ENCODE measurements at regions not wholly inside any gene's neighbourhood (a gene's known extent, or its start where the extent isn't known, plus 50 kb on each side); places are given as distances from the start of the nearest gene placed in this dataset.

DNA sequence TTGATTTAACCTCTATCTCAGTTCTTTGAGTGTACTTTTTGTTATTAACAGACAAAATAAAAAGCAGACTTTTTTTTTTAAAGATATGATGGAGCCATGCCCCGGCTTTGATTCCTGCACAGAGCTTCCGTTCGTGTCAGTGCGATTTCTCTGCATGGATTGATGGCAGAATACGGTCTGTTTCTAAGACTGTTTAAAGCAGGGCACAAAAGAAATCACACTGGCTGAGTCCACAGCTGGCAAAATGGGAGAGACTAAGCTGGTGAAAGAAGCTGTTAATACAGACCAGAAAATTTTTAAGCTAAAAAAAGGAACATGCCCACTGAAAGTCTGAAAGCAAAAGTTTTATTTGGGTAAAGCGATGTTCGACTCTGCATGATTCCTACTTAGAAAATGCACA is 501.4 kb upstream of the WWC1 start:
- H3K27me3 ChIP-seq (replicated peaks in 1 of 7) = no peaks in the 10 kb centered on the region
- intact Hi-C loops (cut with DNase I; ENCODE audit: low total_unique reads) = no loop called here
- H3K9me3 ChIP-seq = no peaks in the 10 kb centered on the region
- peaks cover 0 to under 1% (median 0%) of the 10 kb centered on the region in 6 donors for H3K4me1 ChIP-seq
- no peak overlapping the region for H3K4me3 ChIP-seq
- no peak for DNase-seq
- H3K27ac ChIP-seq = no peak overlapping the region
- TF ChIP-seq POLR2AphosphoS5 (IDR thresholded peaks at IDR 0.05) = no peak
- TF ChIP-seq, protein P1, sequence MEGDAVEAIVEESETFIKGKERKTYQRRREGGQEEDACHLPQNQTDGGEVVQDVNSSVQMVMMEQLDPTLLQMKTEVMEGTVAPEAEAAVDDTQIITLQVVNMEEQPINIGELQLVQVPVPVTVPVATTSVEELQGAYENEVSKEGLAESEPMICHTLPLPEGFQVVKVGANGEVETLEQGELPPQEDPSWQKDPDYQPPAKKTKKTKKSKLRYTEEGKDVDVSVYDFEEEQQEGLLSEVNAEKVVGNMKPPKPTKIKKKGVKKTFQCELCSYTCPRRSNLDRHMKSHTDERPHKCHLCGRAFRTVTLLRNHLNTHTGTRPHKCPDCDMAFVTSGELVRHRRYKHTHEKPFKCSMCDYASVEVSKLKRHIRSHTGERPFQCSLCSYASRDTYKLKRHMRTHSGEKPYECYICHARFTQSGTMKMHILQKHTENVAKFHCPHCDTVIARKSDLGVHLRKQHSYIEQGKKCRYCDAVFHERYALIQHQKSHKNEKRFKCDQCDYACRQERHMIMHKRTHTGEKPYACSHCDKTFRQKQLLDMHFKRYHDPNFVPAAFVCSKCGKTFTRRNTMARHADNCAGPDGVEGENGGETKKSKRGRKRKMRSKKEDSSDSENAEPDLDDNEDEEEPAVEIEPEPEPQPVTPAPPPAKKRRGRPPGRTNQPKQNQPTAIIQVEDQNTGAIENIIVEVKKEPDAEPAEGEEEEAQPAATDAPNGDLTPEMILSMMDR (IDR thresholded peaks at IDR 0.05 in 8 of 11, conservative IDR thresholded peaks at IDR 0.05 in 3 of 11) = no peak
- no peak for TF ChIP-seq POLR2A (IDR thresholded peaks at IDR 0.05)
- H3K36me3 ChIP-seq = no peaks in the 10 kb centered on the region
- WGBS, 5 donors = 91 to 94% (median 93%) methylated on average over 7 of the region's 7 CpGs

DNA sequence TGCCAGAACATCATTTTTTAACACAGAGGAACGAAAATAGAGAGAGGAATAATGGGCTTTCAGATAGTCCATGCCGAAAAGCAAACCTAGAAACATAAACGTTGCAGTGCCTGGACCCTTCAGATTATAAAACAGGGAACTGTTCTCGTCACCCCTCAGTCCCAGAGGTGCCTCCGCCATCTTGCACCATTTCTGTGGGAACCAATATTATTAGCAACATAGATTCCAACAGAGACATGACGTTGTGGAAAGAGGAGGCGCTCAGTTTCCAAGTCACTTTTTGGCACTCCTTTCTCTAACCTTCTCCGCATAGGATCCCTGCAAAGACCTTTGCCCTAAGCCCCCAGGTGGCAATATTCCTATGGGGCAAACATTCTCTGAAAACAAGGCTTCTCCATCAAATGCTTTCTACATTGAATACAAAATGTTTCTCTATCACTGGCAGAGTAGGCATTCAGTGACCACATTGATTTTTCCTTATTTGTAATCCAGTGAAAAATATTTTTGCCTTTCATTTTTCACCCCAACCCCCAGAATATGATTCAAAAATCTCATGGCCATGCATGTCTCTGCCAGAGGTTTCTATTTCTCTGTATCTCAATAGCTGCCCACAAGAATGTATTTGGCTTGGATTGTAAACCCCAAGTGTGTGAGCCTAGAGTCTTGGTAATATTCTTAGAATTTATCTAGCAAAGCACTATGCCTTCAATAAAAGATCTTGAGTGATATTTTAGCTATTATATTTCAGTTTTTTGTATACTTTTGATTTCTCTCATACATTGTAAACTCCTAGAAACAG is 500.8 kb upstream of the WWC1 start:
- Histone ChIP-seq H3K27me3 (replicated peaks in 1 of 7) (no peaks in the 10 kb centered on the region), H3K36me3 (no peaks in the 10 kb centered on the region), H3K27ac (no peak overlapping the region), H3K4me3 (no peak overlapping the region), H3K9me3 (no peaks in the 10 kb centered on the region), H3K4me1 (no peaks in the 10 kb centered on the region)
- TF ChIP-seq POLR2A (IDR thresholded peaks at IDR 0.05) (no peak), POLR2AphosphoS5 (IDR thresholded peaks at IDR 0.05) (no peak)
- TF ChIP-seq, protein P1 (IDR thresholded peaks at IDR 0.05 in 8 of 11, conservative IDR thresholded peaks at IDR 0.05 in 3 of 11) = no peak
- DNase-seq = no peak
- WGBS, 5 donors = 74 to 87% (median 84%) methylated on average over 8 of the region's 8 CpGs
- intact Hi-C loops (cut with DNase I; ENCODE audit: low total_unique reads) = no loop called here

DNA sequence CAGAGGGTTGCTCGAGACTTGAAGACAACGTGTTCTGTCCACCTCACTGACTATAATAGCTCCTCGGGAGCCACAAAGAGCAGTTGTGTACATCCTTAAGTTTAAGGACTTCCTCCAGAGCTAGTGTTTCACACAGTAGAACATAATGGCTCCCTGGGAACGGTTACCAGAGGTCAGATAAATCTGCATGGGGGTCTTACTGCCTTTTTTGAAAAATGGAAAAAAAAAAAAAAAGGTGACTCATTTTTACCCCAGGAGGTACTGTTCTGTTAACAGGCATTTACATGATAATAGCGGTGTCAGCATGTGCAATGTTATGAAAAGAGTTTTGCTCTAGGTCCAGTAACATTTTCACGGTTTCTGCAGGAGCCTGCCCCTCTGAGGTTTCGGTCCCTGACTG is 498.9 kb upstream of the WWC1 start:
- no peaks in the 10 kb centered on the region for H3K36me3 ChIP-seq
- H3K9me3 ChIP-seq = no peaks in the 10 kb centered on the region
- no peak overlapping the region for H3K27ac ChIP-seq
- intact Hi-C loops (cut with DNase I; ENCODE audit: low total_unique reads) = no loop called here
- H3K4me3 ChIP-seq = no peak overlapping the region
- no peaks in the 10 kb centered on the region for H3K27me3 ChIP-seq (replicated peaks in 1 of 7)
- no peak for DNase-seq
- TF ChIP-seq POLR2AphosphoS5 (IDR thresholded peaks at IDR 0.05) (no peak), POLR2A (IDR thresholded peaks at IDR 0.05) (no peak)
- TF ChIP-seq, protein P1 (IDR thresholded peaks at IDR 0.05 in 8 of 11, conservative IDR thresholded peaks at IDR 0.05 in 3 of 11) = no peak
- WGBS, 5 donors = 69 to 86% (median 79%) methylated on average over 7 of the region's 7 CpGs
- H3K4me1 ChIP-seq = no peaks in the 10 kb centered on the region

DNA sequence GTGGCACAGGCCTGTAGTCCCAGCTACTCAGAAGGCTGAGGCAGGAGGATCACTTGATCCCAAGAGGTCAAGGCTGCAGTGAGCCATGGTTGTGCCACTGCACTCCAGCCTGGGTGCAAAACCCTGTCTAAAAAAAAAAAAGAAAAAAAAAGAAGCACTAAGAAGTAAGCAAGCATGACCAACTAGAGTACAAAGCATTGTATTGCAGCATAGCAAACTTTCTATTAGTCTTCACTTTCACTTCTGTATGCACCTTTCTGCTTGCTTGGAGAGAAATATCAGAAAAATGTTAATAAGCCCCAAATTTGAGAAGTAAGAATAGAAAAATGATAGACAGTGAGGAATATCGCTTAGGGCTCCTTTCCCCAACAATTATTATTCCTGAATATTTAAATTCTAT is 497.7 kb upstream of the WWC1 start:
- Histone ChIP-seq H3K4me3 (no peak overlapping the region), H3K27ac (no peak overlapping the region), H3K36me3 (no peaks in the 10 kb centered on the region), H3K9me3 (no peaks in the 10 kb centered on the region), H3K27me3 (replicated peaks in 1 of 7) (no peaks in the 10 kb centered on the region), H3K4me1 (no peaks in the 10 kb centered on the region)
- no peak for DNase-seq
- intact Hi-C loops (cut with DNase I; ENCODE audit: low total_unique reads) = no loop called here
- 69 to 88% (median 86%) methylated on average over 1 of the region's 1 CpG for WGBS, 5 donors
- no peak for TF ChIP-seq POLR2AphosphoS5 (IDR thresholded peaks at IDR 0.05)
- TF ChIP-seq, protein P1 (IDR thresholded peaks at IDR 0.05 in 8 of 11, conservative IDR thresholded peaks at IDR 0.05 in 3 of 11) = no peak
- no peak for TF ChIP-seq POLR2A (IDR thresholded peaks at IDR 0.05)
